ENCODE measurements at regions not wholly inside any gene's neighbourhood (a gene's known extent, or its start where the extent isn't known, plus 50 kb on each side); places are given as distances from the start of the nearest gene placed in this dataset.
"Not testable (repeated sequence)": the region's sequence is repeated elsewhere in the genome, so short reads cannot be mapped to it uniquely, and the experiment has no call there.

DNA sequence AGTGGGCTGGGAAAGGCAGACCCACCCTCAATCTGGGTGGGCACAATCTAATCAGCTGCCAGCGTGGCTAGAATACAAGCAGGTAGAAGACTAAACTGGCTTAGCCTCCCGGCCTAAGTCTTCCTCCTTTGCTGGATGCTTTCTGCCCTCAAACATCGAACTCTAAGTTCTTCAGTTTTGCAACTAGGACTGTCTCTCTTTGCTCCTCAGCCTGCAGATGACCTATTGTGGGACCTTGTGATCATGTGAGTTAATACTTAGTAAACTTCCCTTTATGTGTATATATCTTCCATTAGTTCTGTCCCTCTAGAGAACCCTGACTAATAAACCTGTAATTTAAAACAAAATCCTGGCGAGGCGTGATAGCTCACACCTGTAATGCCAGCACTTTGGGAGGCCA lies 51.8 kb upstream of the SLC39A8 start:
- TF ChIP-seq, protein P1, sequence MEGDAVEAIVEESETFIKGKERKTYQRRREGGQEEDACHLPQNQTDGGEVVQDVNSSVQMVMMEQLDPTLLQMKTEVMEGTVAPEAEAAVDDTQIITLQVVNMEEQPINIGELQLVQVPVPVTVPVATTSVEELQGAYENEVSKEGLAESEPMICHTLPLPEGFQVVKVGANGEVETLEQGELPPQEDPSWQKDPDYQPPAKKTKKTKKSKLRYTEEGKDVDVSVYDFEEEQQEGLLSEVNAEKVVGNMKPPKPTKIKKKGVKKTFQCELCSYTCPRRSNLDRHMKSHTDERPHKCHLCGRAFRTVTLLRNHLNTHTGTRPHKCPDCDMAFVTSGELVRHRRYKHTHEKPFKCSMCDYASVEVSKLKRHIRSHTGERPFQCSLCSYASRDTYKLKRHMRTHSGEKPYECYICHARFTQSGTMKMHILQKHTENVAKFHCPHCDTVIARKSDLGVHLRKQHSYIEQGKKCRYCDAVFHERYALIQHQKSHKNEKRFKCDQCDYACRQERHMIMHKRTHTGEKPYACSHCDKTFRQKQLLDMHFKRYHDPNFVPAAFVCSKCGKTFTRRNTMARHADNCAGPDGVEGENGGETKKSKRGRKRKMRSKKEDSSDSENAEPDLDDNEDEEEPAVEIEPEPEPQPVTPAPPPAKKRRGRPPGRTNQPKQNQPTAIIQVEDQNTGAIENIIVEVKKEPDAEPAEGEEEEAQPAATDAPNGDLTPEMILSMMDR (IDR thresholded peaks at IDR 0.05; ENCODE audit: low read length): not testable (repeated sequence)
- TF ChIP-seq EZH2 (optimal IDR thresholded peaks at IDR 0.05; ENCODE audit: low read depth, low read length): not testable (repeated sequence)

Data from MM.1S (cell line).